ENCODE measurements at regions not wholly inside any gene's neighbourhood (a gene's known extent, or its start where the extent isn't known, plus 50 kb on each side); places are given as distances from the start of the nearest gene placed in this dataset.

DNA sequence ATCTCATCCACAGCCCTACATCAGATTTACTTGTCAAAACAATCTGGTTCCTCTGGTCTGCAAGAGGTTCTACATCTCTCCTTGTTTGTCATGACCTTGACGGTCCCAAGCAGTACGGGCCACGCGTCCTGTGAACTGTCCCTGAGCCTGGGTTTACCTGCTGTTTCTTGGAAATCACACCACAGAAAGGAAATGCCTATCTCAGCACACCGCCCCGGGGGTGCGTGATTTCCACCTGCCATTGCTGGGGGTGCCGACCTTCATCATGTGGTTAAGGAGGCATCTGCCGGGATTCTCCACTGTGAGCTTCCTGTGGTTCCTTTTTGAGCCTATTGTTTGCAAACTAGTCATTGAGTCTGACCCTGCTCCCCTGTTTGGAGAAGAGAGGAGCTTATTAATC is 1363.4 kb downstream of the BRD1 start:
- DNase-seq (ENCODE audit: low spot score): no peak

GRCh38 chr22:48459859-48460823 is 1367.5 kb downstream of the BRD1 start:
- DNase-seq (ENCODE audit: low spot score): no peak

- no peak for DNase-seq (ENCODE audit: low spot score)
Observed at GRCh38 chr22:48459259-48459658, 1368.4 kb downstream of the BRD1 start.

- DNase-seq (ENCODE audit: low spot score): no peak
Observed at GRCh38 chr22:48456449-48456848, 1371.2 kb downstream of the BRD1 start.

DNA sequence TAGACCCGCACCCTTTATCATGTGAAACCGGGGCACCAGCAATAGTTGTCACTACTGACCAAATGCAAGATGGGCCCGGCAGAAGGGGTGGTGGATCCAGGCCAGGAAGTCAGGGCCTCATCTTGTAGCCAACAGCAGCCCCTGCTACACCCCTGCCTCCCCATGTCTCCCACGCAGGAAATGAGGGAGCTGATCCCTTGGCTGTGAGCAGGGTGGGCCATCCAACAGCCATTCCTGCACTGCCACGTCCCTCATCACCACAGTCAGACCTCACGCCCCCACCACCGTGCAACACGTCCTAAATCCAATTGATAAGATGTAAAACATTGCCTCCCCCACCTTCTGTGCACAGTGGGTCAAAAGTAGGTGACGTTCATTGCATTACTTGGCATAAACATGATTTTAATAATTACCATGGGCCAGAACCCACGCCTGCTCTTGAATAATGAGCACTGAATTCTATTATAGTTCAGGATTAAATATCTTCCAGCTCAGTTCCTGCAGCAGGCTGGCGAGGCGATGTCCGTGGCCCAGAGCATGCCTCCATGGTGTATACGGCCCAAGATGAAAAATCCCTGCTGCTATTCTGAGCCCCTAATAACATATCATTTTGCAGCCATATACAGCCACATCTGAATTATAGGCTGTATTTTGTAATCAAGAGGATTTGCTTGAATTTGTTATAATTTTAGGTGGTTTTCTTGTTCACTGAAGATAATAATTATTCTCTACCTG is 1373.8 kb downstream of the BRD1 start:
- no peak for DNase-seq (ENCODE audit: low spot score)

- no peak for DNase-seq (ENCODE audit: low spot score)
Observed at GRCh38 chr22:48453171-48453570, 1374.5 kb downstream of the BRD1 start.

GRCh38 chr22:48452766-48453165 is 1374.9 kb downstream of the BRD1 start:
- DNase-seq (ENCODE audit: low spot score): no peak

- DNase-seq (ENCODE audit: low spot score): no peak
Observed at GRCh38 chr22:48451891-48452290, 1375.8 kb downstream of the BRD1 start.

- DNase-seq (ENCODE audit: low spot score): no peak
Observed at GRCh38 chr22:48450188-48450825, 1377.4 kb downstream of the BRD1 start.

GRCh38 chr22:48449466-48450187 is 1378.0 kb downstream of the BRD1 start:
- DNase-seq (ENCODE audit: low spot score): no peak

DNA sequence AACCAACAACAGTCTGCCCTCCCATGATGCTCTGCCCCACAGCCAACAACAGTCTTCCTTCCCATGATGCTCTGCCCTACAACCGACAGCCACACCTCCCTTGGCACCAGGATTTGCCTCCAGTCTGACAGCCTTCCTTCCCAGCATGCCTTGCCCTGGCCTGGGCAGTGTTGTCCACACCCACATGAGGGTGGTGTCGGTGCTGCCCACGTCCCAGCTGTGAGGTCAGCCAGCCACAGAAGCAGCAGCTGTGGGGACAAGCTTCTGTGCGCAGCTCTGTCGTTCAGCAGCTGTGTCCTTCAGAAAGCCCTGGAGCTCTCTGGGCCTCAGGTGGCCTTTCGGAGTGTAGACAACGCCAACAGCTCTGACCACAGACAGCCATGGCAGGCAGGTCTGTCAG is 1378.9 kb downstream of the BRD1 start:
- no peak for DNase-seq (ENCODE audit: low spot score)

- peak; percentile 7 for DNase-seq (ENCODE audit: low spot score)
Observed at GRCh38 chr22:48445113-48445827, 1382.4 kb downstream of the BRD1 start.

- peak; percentile 73 for DNase-seq (ENCODE audit: low spot score)
Observed at GRCh38 chr22:48444320-48445112, 1383.2 kb downstream of the BRD1 start.

GRCh38 chr22:48443680-48444079 is 1384.0 kb downstream of the BRD1 start:
- DNase-seq (ENCODE audit: low spot score): no peak

GRCh38 chr22:48442663-48443062 is 1385.0 kb downstream of the BRD1 start:
- DNase-seq (ENCODE audit: low spot score): no peak

- DNase-seq (ENCODE audit: low spot score): no peak
Observed at GRCh38 chr22:48441553-48441850, 1386.2 kb downstream of the BRD1 start.

DNA sequence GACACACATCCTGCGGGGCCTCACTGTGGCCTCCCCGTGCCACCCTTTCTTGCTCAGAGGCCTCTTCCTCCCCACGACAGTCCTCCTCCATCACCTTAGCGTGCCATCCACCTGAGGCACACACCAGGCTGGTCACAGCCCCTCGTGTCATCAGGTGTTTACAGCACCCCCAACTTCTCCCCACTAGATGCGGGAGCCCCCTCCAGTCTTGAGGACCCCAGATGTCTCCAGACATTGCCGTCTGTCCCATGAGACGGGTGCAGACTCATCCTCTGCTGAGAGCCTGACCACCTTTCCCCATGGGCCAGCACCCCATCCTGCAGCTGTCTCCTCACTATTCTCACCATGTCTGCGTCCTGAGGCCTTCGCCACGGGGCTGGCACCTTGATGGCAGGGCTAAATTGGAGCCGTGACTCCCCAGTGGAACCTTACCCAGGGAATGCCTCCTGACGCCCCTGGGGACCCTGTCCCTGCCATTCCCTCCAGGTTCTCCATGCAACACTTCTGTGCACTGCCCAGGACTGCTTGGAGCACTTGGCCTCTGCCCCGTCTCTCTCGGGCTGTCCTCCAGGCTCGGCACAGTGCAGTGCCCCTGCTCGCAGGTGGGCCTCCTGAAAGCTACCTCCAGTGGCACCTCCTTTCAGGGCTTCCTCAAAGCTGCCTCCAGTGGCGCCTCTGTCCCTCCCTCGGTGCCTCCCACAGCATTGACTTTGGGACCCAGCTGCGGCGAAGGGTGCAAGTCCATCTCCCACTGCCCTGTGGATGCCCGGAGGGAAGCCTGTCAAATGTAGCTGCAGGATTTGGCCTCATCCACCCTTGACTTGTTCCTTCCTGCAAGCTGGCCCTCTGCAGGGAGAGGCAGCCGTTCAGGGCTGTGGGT is 1386.8 kb downstream of the BRD1 start:
- no peak for DNase-seq (ENCODE audit: low spot score)

GRCh38 chr22:48440176-48440575 is 1387.5 kb downstream of the BRD1 start:
- no peak for DNase-seq (ENCODE audit: low spot score)

GRCh38 chr22:48439560-48440135 is 1388.0 kb downstream of the BRD1 start:
- no peak for DNase-seq (ENCODE audit: low spot score)

Measured in SW480 (cell line).